HG03280 (cell line): ENCODE measurements at regions not wholly inside any gene's neighbourhood (a gene's known extent, or its start where the extent isn't known, plus 50 kb on each side); places are given as distances from the start of the nearest gene placed in this dataset.

Experiments used
- ATAC-seq: cut with Tn5 transposase; IDR thresholded peaks from one replicate; pipeline ENCODE4 v1.9.1; 2021; ENCODE audit warnings: mild to moderate bottlenecking, moderate library complexity; ENCODE audit not compliant: unreplicated experiment

DNA sequence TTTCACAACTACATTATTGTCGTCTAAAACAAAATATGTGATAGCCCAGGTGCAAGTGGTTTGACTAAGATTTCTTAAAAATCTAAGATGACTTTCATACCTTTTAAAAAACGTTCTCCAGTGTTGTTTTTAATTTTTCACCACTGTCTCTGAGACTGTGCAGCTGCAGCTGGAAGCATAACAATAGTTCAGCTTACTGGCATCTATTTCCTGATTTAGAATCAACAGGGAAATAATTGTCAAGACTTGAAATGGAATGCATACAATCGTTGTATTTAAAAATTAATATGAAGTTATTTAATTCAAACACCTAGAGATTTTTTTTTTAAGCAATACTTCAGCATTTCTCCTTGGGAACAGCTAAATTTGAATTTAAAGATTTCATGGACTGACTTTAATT is 982.0 kb upstream of the EPHA7 start:
- ATAC-seq = no peak

DNA sequence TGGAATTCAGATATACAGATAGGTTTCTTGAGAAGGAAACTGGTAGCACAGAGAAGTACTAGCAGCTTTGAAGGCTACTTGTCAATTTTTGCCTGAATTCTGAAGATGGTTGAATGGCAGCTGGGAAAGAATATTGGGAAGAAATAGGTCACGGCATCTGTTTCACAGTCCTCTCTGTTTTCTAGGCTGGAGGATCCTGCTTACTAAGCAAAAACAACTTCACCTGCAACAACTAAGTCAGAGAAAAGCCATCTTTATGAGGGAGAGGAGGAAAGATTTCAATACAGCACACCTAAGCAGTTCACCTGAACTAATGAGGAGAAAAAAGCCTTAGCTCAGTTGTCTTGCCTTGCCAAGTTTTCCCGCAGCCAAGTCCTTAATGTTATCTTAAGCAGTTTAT is 975.5 kb upstream of the EPHA7 start:
- no peak for ATAC-seq

DNA sequence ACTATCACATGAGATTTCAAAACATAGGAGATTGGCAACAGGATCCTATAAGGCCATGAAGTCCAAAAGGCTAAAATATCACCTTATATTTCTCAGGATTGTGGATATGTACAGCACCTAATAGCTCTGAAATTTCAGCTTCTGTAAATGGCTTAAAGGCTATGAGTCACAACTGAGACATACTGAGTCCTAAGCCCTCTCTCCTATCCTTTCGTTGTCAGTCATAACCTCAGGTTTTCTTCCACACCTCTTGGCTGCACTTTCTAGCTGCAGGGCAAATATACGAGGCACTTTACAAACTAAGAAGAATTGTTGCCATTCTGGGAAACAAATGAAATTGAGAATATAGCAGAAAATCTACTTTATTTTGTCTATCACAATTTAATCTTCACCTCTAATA is 969.9 kb upstream of the EPHA7 start:
- no peak for ATAC-seq

DNA sequence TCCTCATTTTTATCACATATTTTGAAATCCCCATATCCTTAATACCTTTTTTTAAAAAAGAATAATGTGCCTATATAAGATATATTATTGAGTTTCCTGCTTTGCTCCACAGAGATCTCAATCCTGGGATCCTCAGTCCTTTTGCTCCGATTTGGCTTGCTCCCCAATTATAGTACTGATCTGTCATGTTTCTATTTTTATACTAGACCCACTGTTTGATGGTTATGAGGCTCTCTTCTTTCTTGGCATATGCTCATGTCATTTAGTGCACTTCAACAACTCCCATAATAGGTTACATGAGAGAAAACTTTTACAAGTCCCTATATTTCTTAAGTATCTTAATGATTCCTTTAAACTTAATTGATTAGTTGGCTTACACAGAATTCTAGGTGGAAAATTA is 958.5 kb upstream of the EPHA7 start:
- ATAC-seq = no peak

DNA sequence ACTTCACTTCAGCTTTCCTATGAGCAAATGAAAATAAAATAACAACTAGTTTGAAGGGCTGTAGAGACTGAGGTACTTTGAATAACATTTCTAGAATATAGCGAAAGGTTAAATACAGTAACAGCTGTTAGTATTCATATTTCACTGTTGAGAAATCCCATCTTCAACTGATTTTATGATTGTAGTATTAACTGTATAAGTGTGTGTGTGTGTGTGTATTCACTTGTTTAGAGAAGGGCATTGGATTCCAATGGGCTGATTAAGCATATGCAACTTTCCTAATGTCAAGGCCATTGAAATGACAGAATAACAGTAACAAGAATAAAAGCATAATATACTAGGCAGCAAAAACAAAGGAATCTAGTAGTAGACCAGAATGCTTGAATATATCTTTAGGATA is 957.5 kb upstream of the EPHA7 start:
- no peak for ATAC-seq

DNA sequence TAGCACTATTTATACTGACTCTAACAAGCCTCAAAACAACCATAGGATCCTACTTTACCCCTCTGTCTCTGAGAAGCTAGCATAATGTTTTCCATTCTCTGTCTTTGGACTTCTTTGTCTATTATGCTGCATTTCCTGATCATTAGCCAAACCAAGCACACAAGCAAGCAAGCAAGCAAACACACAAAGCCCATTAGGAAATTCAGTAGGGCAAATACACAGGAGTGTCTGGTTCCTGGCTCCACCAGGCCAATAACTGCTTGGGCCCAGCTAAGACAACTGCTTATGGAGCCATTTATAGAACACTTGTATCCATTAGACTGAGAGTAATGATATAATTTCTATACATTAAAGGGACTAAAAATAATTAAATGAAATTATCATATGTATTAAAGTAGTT is 952.9 kb upstream of the EPHA7 start:
- ATAC-seq = no peak

DNA sequence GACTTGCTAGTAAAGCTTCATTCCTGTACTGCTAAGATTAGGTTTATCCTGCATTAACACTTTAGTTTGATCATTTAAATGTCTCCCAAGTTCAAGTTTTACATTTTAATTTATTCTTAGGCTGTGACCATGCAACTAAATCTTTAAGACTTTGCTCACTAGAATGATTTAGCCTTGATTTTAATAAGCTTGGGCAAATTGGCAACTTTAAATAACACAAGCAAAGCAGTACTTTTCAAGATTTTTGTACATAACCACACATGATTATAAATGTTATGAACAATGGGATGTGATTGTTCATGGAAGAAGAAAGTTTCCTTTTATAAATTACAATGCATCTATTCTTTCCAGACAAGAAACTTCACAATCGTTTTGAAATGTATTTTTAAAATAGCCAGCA is 948.0 kb upstream of the EPHA7 start:
- no peak for ATAC-seq

DNA sequence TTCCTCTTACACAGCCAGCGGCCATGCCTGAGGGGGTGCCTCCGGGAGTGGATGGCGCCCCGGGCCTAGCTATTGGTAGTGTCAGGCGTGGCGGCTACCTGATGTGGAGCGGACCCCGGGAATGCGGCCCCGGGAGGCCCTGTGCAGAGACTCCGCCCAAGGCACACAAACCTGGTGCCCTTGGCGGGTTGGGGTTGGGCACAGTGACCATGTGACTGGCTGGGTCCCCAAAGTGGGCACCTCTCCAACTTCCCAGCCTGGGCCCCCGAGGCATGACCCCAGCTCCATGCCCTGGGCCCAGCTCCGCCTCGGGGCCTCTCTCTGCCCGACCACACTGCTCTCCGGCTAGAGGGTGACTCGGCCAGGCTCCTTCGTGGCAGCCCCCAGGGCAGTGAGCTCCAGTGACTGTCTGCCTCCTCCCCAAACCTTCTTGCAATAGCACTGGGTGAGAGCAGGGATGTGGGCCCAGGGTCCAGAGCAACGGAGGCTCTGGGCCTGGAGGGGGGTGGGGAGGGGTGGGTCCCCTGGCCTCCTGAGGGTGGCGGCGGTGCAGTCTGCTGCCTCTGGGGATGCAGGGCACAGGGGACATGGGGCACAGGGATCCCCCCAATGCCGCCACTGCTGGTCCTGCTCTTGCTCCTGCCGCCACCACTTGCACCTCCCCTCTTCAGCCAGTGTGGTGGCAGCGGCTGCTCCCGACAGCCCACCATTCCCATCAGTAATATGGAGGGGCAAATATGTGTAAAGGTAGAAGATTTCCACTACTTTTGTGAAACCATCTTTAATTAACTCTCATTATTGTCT is 942.9 kb upstream of the EPHA7 start:
- no peak for ATAC-seq

DNA sequence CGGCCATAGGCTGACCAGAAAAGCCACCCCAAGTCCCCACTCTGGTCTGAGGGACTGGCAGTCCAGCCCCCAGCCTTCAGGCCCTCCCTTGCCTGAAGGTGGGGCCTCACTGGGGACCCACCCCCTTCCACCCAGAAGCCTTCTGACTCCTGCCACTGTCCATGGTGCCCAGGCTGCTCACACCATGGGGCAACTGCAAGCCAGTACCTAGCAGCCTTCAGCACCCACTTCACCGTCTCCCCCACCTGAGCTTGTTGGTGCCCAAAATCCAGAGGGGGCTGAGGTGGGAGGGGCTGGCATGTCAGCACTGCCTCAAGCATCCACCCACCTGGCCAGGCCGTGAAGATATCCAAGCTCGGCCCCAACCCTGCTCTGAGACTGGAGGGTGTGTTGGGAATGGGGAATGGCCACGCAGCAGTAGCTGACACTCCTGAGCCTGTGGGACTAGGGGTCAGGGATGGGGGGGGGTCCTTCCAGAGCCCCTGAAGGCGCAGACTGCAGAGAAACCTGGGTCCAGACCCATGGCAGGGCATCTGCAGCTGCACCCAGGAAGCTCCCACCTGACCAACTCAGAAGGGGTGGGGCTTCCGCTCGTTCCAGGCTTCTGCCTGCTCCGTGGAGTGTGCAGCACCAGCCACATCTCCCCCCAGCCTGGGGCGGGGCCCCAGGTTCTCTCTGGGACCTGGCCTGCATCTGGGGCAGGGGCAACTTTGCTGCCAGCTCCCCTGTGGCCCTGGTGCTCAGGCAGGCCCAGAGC is 942.1 kb upstream of the EPHA7 start:
- ATAC-seq = no peak

DNA sequence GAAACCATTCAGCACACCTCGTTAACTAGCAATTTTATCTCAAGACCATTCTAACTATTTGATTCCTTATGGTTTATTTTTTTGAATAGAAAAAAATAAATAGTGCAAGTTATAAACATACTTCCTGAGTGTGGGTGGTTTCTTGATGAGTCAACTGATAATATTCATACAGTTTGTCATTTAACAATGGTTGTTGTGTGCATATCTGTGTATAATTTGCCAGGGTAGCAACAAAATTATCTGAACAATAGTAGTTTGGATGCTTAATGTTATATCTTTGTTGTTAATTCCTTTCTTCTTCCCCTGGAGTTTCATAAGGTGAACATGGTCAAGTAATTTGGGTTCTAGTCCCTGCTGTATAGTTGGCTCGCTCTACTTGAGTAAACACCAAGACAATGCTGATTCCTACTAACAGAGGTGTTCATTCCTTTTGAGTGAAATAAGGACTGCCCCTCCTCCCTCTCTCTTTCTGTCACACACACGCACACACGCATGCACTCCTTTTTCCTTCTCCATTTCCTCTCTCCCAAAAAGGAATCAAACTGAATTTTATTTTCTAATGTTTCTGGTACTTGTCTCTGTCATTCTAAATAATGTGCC is 938.1 kb upstream of the EPHA7 start:
- no peak for ATAC-seq

DNA sequence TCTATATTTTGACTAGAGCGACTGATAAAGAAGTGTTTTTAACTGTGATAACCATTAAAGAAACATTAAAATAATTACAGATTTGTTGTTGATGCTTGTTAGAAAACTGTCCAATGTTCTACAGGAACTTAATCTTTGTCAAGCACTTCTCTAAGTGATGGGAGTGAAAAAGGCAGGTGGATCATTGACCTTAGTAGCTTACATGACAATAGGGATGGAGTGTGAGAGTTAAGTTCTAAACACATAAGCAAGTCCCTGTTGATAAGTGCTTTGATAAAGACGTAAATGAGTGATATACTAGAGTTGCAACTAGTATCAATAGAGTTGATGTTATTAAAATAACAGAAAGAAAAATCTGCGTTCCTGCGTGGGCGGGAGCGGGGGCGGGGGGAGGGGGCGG is 931.5 kb upstream of the EPHA7 start:
- ATAC-seq = no peak

DNA sequence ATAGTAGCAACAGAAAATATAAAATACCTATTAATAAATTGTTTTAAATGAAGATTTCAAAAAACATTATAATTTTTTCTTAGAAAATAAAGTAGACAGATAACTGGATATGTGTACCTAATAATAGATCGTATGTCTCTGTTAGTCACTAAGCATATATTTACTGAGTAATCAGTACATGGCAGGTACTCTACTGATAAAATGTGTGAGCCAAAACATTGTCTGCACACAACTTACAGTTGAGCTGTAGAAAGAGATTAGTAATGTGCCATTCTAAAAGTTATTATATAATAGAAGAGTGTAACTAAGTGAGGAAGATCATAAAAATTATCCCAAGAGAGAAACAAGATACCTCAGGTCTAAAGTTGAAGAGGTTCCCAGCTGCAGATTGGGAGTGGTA is 929.9 kb upstream of the EPHA7 start:
- no peak for ATAC-seq

DNA sequence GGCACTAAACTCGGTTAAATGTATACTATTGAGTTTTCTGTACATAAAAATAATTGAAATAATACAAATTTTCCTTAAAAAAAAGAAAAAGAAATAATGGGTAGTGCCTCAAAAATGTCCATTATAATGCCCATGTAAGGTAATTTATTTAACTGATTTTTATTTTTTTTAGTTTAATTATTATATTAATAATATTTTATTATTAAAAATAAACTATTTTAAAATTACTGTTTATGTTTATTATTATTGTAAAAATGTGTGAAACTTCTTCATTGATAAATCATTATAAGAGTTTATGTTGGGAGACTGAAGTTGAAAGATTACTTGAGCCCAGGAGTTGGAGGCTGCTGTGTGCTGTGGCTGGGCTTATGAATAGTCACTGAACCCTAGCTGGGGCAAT is 925.5 kb upstream of the EPHA7 start:
- no peak for ATAC-seq

DNA sequence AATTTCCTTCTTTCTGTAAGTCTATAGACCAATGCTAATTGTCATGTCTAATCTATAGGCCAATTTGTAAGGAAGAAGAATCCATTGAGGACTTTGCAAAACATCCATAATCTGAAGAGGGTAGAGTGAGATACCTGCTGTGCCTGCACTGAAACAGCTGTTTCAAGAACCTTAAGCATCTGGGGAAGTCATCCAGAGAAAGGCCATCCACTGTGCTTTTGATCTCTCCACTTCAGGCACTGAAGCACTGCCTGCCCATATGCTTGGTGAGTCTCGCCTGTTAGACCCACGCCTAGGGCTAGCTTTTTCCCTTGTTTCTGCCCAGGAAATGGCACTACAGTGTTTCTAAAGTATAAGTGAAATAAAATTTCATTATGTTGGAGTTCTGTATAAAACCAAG is 921.8 kb upstream of the EPHA7 start:
- no peak for ATAC-seq

DNA sequence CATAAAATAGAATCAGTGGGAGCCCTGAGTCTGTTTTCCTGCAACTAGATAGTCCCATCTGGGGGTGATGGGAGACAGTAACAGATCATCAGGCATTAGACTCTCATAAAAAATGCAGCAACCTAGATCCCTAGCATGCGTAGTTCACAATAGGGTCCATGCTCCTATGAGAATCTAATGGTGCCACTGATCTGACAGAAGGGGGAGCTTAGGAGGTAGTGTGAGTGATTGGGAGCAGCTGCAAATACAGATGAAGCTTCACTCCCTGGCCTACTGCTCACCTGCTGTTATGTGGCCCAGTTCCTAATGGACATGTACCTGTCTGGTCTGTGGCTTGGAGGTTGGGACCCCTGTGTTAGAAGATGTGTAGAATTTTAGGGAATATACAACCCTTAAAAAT is 904.5 kb upstream of the EPHA7 start:
- ATAC-seq = no peak

DNA sequence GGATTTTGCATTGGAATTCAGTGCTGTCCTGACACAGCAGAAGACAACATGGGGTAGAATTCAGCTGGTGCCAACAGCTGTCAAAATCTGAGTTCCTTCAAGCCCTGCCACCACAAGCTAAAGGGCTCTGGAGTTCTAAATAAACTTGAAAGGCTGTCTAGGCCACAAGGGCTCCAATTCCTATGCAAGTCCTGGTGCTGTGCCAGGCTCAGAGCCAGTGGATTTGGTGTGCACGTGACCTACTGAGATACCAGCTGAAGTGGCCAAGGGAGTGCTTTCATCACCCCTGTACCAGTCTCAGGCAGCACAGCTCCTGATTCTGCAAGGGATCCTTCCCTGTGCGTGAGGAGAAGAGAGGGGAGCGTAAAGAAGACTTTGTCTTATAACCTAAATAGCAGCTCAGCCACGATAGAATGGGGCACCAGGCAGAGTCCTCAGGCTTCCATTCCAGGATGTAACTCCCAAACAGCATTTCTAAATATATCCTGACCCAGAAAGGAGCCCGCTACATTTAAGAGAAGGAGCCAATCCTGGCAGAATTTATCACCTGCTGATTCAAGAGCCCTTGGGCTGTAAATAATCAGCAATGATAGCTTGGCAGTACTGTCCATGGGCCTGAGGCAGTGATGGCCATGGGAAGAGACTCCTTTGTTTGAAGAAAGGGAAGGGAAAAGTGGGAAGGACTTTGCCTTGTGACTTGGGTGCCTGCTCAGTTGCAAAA is 881.2 kb upstream of the EPHA7 start:
- ATAC-seq = no peak

DNA sequence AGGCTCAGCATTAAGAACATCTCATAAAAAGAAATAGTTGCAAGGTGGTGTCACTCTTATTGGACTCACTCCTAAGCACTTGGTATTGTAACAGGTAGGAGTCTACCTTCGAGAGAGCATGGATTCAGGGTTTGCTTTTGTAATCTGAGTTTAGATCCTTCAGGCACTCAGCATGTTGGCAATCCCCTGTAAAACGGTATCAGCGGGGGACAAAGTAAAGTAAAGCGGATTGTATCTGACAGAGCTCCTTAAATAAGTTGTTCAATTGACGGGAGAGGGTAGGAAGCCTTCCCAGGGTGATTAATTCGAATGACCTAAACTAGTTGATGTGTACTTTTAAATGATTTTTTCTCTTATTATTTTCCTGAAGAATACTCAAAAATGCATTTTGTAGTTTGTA is 869.8 kb upstream of the EPHA7 start:
- no peak for ATAC-seq

DNA sequence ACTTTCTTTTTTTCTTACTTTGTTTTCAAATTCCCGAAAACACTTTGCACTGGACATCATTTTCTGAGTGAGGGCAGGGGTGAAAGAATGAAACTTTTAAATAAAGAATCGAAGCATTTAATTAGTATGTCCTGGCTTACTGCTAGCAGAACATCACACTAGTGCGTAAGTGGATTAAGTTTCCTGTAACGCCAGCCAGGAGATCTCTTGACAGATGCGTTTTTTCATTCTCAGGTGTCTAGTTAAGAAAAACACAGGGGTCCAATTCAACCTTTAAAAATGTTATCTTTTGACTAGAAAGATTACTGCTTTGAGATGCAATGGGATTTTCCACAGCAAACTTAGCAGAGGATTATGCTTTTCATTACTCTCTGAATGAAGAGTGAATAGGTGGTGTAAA is 858.8 kb upstream of the EPHA7 start:
- no peak for ATAC-seq

DNA sequence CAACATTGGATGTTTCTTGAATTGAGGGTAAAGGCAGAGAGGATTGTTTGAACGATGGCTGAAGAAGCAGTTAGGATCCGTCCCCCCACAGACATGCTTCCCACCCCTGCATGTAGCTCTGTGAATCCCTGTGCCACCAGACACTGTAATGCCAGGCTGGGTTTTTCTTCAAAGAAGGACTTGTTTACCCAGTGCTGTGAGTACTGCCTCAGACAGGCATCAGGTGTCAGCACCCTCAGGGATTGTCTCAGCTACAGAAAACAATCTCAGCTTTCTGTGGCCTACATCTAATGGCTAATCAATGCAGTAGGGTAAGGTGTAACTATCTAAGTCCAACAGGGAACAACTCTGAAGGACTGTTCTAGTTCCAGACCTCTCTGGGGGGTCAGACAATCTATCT is 853.0 kb upstream of the EPHA7 start:
- no peak for ATAC-seq

DNA sequence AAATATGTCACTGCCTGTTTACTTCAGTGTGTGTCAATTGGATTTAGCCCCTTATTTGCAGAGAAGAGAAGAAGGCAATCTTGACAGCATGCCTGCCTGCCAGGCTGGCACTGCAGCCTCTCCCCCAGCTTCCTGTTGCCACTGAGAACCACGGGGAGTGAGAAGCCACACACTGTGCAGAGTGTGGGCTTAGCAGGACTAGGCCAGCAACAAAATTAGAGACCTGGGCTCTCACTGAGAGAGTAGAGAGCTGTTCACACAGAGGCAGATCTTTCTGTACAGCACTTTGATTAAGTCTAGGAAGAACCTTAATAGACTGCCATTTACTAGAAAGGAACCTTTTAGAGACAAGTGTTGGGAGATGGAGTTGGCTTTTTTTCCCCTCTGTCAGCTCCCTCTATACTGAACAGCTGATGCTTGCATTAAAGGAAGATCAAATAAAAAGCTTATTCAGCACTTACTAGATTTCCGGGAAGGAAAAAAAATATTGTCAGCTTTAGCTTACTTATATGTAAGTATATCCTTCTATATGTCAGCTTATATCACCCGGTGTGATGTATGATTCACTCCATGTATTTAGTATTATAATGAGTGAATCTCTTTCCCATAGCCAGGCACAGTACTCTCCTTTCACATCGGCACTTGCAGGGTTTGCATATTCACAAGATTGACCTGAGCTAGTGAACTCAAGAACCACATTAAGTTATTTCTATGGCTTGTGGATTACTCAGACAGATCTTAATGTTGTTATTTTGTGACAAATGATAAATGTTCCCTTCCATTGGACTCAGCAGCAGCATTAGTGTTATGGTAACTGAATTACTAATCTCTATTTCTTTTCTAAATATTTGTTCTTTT is 851.0 kb upstream of the EPHA7 start:
- ATAC-seq = no peak

DNA sequence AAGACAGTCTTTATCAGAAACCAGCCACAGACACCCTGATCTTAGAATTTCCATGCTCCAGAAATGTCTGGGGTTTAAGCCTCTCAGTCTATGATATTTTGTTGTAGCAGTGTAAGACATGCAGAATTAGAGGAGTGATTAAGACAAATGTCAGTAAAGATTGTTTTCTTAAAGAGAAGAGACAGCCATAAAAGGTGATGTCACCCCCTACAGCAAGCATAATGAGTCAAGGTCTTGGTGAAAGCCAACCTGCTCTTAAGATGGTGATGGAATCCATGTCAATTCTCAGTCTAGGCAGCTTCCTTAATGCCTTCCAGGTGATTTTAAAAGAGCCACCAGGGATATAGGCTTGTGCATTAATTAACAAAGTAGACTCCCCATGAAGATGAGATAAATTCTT is 849.9 kb upstream of the EPHA7 start:
- ATAC-seq = no peak
